Left lung (tissue), 4 donors: ENCODE measurements at regions not wholly inside any gene's neighbourhood (a gene's known extent, or its start where the extent isn't known, plus 50 kb on each side); places are given as distances from the start of the nearest gene placed in this dataset.

Source experiments
- ATAC-seq: fragments of 200-7000 bp; cut with Tn5 transposase; one replicate; pipeline ENCODE4 v1.9.1; 2020; ENCODE audit warnings: moderate library complexity
- DNase-seq, 4 donors: peaks; one replicate each; pipeline ENCODE4 v3.0.0-alpha.2; 2013 to 2020
- H3K27ac ChIP-seq, 2 donors: fragments of 200-600 bp; sonication (generic) in 1 of 2; one replicate each; pipeline versions ENCODE4 v1.5.0 to v1.8.0; 2020 to 2021
- H3K27me3 ChIP-seq, 2 donors: fragments of 200-600 bp; sonication (generic) in 1 of 2; one replicate each; pipeline versions ENCODE4 v1.5.0 to v1.8.0; 2020 to 2021
- H3K36me3 ChIP-seq, 2 donors: fragments of 200-600 bp; sonication (generic) in 1 of 2; one replicate each; pipeline versions ENCODE4 v1.5.0 to v1.8.0; 2020 to 2021
- H3K4me1 ChIP-seq, 2 donors: fragments of 200-600 bp; one replicate each; pipeline ENCODE4 v1.8.0; 2021
- H3K4me3 ChIP-seq, 2 donors: fragments of 200-600 bp; sonication (generic) in 1 of 2; one replicate each; pipeline versions ENCODE4 v1.5.0 to v1.8.0; 2020 to 2021; ENCODE audit warnings: mild to moderate bottlenecking in 1 of 2
- H3K9me3 ChIP-seq, 2 donors: fragments of 200-600 bp; sonication (generic) in 1 of 2; one replicate each; pipeline versions ENCODE4 v1.5.0 to v1.8.0; 2020 to 2021
- CTCF ChIP-seq, 2 donors: fragments of 200-600 bp; sonication (generic) in 1 of 2; IDR thresholded peaks; one replicate each; pipeline versions ENCODE4 v1.5.0 to v1.8.0; 2021; ENCODE audit warnings: antibody characterized with exemption in 2 of 2
- intact Hi-C, 2 donors: fragments of 100-400 bp; cut with DNase I; formaldehyde crosslinking; loops; one replicate each; pipeline versions ENCODE4 v1.11.2 to v1.14.2; 2022
- donor health status: DM: no; HTN: yes; CAD: no.
- donor health status: DM: no; HTN: no; CAD: no.

GRCh38 chr17:14510136-14510535 is 209.3 kb downstream of the HS3ST3B1 start:
- Histone ChIP-seq H3K27me3 (no peaks in the 10 kb centered on the region), H3K4me3 (no peak overlapping the region), H3K4me1 (no peaks in the 10 kb centered on the region), H3K27ac (no peak overlapping the region), H3K36me3 (no peaks in the 10 kb centered on the region), H3K9me3 (no peaks in the 10 kb centered on the region)
- intact Hi-C loops = no loop called here
- ATAC-seq (no peak), DNase-seq (no peak)
- no peak for TF ChIP-seq CTCF (IDR thresholded peaks at IDR 0.05)

- intact Hi-C loops = no loop called here
- no peak overlapping the region for H3K4me3 ChIP-seq
- DNase-seq = no peak
- ATAC-seq = no peak
- H3K4me1 ChIP-seq = no peaks in the 10 kb centered on the region
- no peaks in the 10 kb centered on the region for H3K36me3 ChIP-seq
- H3K9me3 ChIP-seq = no peaks in the 10 kb centered on the region
- H3K27ac ChIP-seq = no peak overlapping the region
- no peak for TF ChIP-seq CTCF (IDR thresholded peaks at IDR 0.05)
- H3K27me3 ChIP-seq = no peaks in the 10 kb centered on the region
Observed at GRCh38 chr17:14508156-14508555, 207.3 kb downstream of the HS3ST3B1 start.

- Histone ChIP-seq H3K4me3 (no peak overlapping the region), H3K27me3 (no peaks in the 10 kb centered on the region), H3K36me3 (no peaks in the 10 kb centered on the region), H3K9me3 (no peaks in the 10 kb centered on the region), H3K4me1 (no peaks in the 10 kb centered on the region), H3K27ac (no peak overlapping the region)
- DNase-seq (no peak), ATAC-seq (no peak)
- TF ChIP-seq CTCF (IDR thresholded peaks at IDR 0.05) = no peak
- intact Hi-C loops = no loop called here
Observed at GRCh38 chr17:14506364-14506763, 205.5 kb downstream of the HS3ST3B1 start.

- no peaks in the 10 kb centered on the region for H3K4me1 ChIP-seq
- DNase-seq (no peak), ATAC-seq (no peak)
- H3K9me3 ChIP-seq = no peaks in the 10 kb centered on the region
- no peaks in the 10 kb centered on the region for H3K36me3 ChIP-seq
- H3K27me3 ChIP-seq = no peaks in the 10 kb centered on the region
- no peak overlapping the region for H3K4me3 ChIP-seq
- intact Hi-C loops = no loop called here
- H3K27ac ChIP-seq = no peak overlapping the region
- TF ChIP-seq CTCF (IDR thresholded peaks at IDR 0.05) = no peak
Observed at GRCh38 chr17:14505606-14506005, 204.7 kb downstream of the HS3ST3B1 start.

GRCh38 chr17:14499976-14500375 is 199.1 kb downstream of the HS3ST3B1 start:
- Histone ChIP-seq H3K36me3 (no peaks in the 10 kb centered on the region), H3K9me3 (no peaks in the 10 kb centered on the region), H3K27ac (no peak overlapping the region), H3K27me3 (no peaks in the 10 kb centered on the region), H3K4me1 (no peaks in the 10 kb centered on the region), H3K4me3 (no peak overlapping the region)
- intact Hi-C loops = no loop called here
- no peak for DNase-seq
- no peak for TF ChIP-seq CTCF (IDR thresholded peaks at IDR 0.05)
- ATAC-seq = no peak
